HG03378 (cell line): ENCODE measurements at regions not wholly inside any gene's neighbourhood (a gene's known extent, or its start where the extent isn't known, plus 50 kb on each side); places are given as distances from the start of the nearest gene placed in this dataset.

Experiments
- ATAC-seq: cut with Tn5 transposase; IDR thresholded peaks from one replicate; pipeline ENCODE4 v1.9.1; 2021; ENCODE audit warnings: mild to moderate bottlenecking, moderate library complexity; ENCODE audit not compliant: unreplicated experiment

DNA sequence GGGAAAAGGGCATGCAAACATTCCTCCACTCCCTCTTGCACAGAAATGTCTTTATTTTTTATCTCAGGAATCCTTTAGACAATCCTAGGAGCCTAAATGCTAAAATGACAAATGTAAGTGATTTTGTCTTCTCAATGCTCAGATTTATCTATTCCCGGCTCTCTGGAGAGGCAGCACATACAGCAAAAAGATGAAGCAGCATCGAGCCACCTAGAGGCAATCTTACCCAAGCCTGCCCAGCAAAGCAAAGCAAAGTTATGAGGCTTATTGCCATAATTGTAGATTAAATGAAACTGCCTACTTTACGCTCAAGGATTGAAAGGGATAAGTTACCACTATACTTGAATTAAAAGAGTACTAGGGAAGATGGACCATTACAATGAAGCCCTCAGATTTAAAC, 750.4 kb upstream of the NR2F2 start:
- ATAC-seq = no peak

- no peak for ATAC-seq
Measured at GRCh38 chr15:95581595-95581994, 748.9 kb upstream of the NR2F2 start.

DNA sequence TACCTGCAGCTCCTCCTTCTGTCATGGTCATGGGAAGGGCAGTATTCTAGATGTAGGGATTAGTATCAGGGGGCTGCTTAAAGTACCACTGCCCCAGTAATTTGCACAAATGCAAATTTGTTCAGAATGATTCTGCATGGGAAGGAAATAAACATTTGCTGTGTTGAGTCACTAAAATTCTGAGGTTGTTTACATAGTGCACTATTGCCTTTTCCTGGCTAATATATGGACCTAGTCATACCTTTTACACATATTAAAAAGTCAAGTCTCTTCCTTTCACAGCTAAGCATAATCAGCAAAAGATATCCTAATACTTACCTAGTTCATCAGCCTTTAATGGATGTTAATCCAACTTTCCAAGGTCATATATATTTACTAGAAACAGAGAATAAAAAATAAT, 746.4 kb upstream of the NR2F2 start:
- ATAC-seq = no peak

DNA sequence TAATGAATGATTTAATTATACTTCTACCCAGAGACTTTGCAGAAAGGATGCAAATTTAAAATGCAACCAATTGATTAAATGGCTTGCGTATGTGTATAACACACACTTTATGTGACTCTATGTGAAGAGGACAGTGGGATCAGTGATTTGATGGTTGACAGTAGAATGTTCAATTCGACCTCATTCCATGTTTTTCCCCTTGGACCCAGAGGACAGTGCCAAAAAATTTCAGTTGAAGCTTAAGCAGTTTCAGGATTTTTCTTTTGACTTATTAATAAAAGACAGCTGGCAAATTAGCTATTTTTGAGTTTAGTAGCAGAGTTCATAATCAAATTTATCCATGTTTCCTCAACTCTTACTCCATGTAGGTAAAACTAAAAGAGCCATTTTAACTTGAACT, 742.4 kb upstream of the NR2F2 start:
- ATAC-seq = no peak

- no peak for ATAC-seq
Measured at GRCh38 chr15:95590533-95591044, 739.9 kb upstream of the NR2F2 start.

GRCh38 chr15:95591270-95591669, 739.2 kb upstream of the NR2F2 start:
- ATAC-seq = no peak

GRCh38 chr15:95591886-95592285, 738.6 kb upstream of the NR2F2 start:
- no peak for ATAC-seq

DNA sequence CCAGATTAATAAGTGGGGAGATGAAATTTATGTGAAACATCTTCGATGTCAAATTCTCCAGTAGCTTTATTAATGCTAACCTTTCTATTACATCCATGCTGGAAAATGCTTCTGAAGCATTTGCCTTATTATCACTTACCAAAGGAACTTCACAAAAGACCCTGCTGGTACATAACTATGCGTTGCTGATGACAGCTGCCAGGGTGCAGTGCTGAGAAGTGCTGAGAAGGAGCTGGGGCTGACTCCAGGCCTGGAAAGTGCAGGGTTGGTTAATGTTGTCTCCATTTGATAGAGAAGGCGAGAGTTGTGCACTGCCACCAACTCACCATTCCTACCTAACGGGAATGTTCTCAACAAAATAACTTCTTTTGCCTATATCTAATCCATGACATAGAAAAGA, 736.0 kb upstream of the NR2F2 start:
- no peak for ATAC-seq

- ATAC-seq = no peak
Measured at GRCh38 chr15:95595759-95596158, 734.7 kb upstream of the NR2F2 start.

DNA sequence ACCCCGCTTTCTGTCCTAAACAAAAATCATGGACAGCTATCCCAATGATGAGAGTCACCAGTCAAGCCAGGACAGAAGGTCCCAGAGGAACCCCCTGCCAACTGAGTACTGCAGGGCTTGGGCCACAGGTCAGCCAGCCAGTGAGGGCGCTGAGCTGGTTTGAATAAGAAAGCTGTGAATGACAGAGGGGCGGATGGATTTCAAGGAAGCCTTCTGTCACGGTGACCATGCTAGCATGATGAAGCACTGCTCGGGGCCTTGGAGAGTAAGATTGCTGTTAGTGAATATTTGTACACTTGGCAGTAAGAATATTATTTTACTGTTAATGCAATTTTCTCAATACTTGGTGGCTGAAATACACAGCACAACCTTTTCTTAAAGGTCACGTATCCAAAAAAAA, 734.0 kb upstream of the NR2F2 start:
- ATAC-seq = no peak

DNA sequence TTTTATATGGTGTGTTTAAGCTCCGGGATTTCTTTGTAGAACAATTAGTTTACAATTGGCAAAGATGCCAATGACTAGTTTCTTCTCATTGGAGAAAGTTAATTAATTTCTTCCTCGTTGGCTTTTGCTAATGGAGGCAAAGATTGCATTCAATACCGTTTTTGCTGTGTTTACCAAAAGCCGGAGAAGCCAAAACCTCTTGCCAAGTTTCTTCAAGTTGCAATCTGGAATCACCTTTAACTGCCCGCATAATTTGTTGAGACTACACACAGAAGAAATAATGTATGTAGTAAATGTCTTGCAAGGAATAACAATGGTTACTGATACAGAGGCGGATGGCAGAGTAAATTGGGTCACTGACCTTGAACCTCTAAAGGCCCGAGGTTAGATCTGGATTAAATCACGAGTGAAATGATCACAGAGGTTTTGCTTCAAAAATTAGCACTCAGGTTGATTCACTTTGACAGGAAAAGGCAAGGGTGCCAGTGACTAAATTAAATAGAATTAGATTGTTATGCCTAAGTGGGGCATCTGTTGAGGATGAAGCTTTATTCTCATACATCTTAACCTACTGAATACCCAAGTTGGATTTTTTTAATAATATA, 732.1 kb upstream of the NR2F2 start:
- ATAC-seq = no peak

GRCh38 chr15:95600367-95600766, 730.1 kb upstream of the NR2F2 start:
- no peak for ATAC-seq

GRCh38 chr15:95600884-95601283, 729.6 kb upstream of the NR2F2 start:
- ATAC-seq = no peak

- no peak for ATAC-seq
Measured at GRCh38 chr15:95601525-95601924, 729.0 kb upstream of the NR2F2 start.

GRCh38 chr15:95603802-95604201, 726.7 kb upstream of the NR2F2 start:
- ATAC-seq = no peak

DNA sequence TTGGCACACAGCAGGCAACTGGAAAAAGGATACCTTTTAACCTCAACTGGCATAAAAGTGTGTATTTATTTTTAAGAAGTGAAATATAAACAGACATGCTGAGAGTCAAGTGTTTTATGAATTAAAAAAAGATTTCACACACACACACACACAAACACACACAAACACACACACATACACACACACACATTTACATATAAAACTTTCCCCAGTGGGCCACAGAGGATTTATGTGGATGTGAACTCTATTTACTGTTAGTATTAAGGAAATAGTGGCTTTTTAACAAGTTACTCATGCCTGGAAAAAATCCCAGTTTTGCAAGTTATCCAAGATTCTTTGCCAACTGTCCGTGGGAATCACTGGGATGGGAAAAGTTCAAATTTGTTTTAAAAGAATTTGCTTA, 725.9 kb upstream of the NR2F2 start:
- ATAC-seq = no peak

- no peak for ATAC-seq
Measured at GRCh38 chr15:95605098-95605497, 725.4 kb upstream of the NR2F2 start.

GRCh38 chr15:95606551-95606950, 723.9 kb upstream of the NR2F2 start:
- ATAC-seq = no peak

DNA sequence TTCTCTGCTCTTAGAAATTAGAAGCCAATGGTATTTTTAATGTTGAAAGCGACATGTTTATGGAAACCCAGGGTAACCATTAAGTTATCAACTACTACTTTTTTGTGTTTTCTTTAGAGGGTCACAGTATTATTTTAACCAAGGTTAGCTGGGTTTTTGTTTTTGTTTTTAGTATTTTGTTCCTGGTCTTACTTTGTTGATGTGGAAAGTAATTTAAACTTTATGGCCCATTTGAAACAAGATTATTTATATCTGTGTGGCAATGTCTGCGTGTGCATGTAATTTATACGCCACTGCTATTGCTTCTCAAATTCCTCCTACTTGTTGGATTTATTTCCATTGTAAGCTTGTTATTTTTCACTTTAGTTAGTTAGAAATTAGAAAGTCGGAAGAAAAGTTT, 722.1 kb upstream of the NR2F2 start:
- no peak for ATAC-seq

DNA sequence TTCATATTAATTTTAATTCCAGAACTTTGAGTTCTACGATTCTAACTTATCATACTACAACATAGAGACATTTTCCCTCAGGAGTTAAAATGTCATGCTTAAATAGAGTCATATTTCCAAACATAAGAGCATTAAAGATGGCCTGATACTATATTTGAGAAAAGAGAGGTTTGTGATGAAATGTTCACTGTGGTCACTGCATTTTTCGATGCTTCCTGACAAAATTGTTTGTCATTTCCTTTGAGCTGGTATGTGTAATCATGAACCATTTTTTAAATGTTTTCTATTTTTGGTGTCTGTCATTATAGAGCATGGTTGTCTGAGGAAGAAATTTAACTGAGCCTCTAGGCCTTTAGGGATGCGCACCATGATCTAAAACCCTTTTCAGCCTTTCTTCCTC, 721.4 kb upstream of the NR2F2 start:
- ATAC-seq = no peak

DNA sequence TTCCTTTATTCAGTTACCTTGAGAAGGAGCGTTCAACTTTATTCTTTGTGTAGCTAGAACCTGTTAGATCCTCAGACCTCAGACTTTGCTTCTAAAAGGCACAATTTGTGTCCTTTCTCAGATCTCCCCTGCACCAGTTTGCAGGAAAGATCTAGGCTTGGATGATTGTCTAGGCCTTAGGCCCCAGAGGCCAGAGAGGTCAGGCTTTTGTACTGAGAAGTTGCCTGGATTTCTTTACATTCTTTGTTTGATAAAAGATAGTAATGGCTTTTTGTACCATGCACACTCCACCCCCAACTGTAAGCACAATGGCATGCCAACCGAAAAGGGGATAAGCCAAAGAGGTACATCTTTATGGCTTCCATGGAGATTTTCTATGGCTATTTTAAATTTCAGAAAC, 719.6 kb upstream of the NR2F2 start:
- no peak for ATAC-seq

DNA sequence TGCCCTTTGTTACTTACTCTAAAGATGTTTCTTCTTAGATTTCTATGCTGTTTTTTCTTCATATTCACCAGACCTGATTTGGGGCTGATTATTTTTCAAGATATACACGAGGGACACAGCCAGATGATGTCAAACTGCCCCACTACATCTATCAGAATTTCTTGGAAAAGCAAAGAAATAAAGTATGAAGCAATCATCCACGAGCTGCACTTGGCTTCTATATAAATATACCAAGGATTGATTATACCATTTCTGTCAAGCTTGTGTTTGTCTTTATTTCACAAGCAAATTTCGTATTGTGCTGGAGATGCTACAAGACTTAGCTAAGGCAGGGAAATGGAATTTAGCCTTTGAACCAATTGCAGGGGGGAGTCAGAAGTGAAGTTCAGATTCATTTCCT, 715.1 kb upstream of the NR2F2 start:
- no peak for ATAC-seq

DNA sequence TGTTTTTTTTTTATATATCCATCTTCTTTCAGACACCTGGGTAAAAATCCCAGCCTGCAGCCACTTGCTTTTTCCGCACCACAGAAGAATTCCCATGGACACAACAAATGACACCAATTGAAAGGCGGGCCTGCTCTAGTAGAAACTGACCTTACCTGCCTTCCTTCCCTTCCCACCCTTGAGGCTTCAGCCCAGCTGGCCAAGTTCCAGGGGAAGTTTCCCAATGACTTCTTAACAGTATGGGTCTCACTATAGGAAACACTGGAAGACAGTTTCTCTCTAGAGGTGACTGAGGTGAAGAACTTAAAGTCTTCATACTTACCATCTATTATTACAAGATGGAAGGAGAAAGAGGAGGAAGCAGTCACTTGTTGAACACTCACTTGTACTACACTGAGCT, 714.2 kb upstream of the NR2F2 start:
- ATAC-seq = no peak
